ENCODE measurements at regions not wholly inside any gene's neighbourhood (a gene's known extent, or its start where the extent isn't known, plus 50 kb on each side); places are given as distances from the start of the nearest gene placed in this dataset.
"Not testable (repeated sequence)": the region's sequence is repeated elsewhere in the genome, so short reads cannot be mapped to it uniquely, and the experiment has no call there.

GRCh38 chr16:10290467-10291105 lies 95.3 kb upstream of the ATF7IP2 start:
- intact Hi-C loops (cut with micrococcal nuclease); H3K9ac ChIP-seq (ENCODE audit: insufficient read depth, low read length, poor library complexity, severe bottlenecking); H3K36me3 Mint-ChIP-seq; H3K27me3 ChIP-seq (ENCODE audit: control insufficient read depth in 2 of 2, insufficient read depth in 2 of 2, low read length in 2 of 2); H3K4me1 Mint-ChIP-seq; H3K4me3 Mint-ChIP-seq; H3K27ac Mint-ChIP-seq; DNase-seq; H3K4me1 ChIP-seq (ENCODE audit: control insufficient read depth in 1 of 2, insufficient read depth in 2 of 2, low read length in 2 of 2); H3K27ac ChIP-seq (ENCODE audit: low read depth in 1 of 2, low read length in 2 of 2); H4K20me1 ChIP-seq (ENCODE audit: insufficient read depth, low read length); H3K4me2 ChIP-seq (replicated peaks; ENCODE audit: extremely low read depth, low read length, poor library complexity, severe bottlenecking); H3K27me3 Mint-ChIP-seq (ENCODE audit: low read depth in 3 of 3); H3K36me3 ChIP-seq (replicated peaks in 1 of 2; ENCODE audit: control insufficient read depth in 1 of 2, insufficient read depth in 2 of 2, low read length in 2 of 2); H3K4me3 ChIP-seq (replicated peaks in 1 of 3; ENCODE audit: low read depth in 2 of 3, low read length in 3 of 3); H2AFZ ChIP-seq (ENCODE audit: insufficient read depth, low read depth, low read length, poor library complexity, severe bottlenecking); H3K79me2 ChIP-seq (ENCODE audit: insufficient read depth, low read length): not testable (repeated sequence)
- WGBS (ENCODE audit: insufficient coverage), result no CpG with 5 or more reads among the region's 2 CpGs
- H3K9me3 Mint-ChIP-seq, result peaks cover 36 to 41% (median 39%) of the 10 kb centered on the region in 7 donors
- peaks cover 10 to 11% of the 10 kb centered on the region in 2 donors for H3K9me3 ChIP-seq (replicated peaks in 1 of 2; ENCODE audit: control insufficient read depth in 1 of 2, insufficient read depth in 1 of 2, low read length in 2 of 2)

DNA sequence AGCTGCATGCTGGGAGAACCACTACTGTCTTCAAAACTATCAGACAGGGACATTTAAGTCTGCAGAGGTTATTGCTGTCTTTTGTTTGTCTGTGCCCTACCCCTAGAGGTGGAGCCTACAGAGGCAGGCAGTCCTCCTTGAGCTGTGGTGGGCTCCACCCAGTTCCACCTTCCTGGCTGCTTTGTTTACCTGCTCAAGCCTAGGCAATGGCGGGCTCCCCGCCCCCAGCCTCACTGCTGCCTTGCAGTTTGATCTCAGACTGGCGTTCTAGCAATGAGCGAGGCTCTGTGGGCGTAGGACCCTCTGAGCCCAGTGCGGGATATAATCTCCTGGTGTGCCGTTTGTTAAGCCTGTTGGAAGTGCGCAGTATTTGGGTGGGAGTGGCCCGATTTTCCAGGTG lies 93.7 kb upstream of the ATF7IP2 start:
- H2AFZ ChIP-seq (ENCODE audit: insufficient read depth, low read depth, low read length, poor library complexity, severe bottlenecking); H3K4me3 Mint-ChIP-seq; intact Hi-C loops (cut with micrococcal nuclease); H4K20me1 ChIP-seq (ENCODE audit: insufficient read depth, low read length); H3K27ac Mint-ChIP-seq; H3K27me3 Mint-ChIP-seq (ENCODE audit: low read depth in 3 of 3); H3K4me1 ChIP-seq (ENCODE audit: control insufficient read depth in 1 of 2, insufficient read depth in 2 of 2, low read length in 2 of 2); H3K27ac ChIP-seq (ENCODE audit: low read depth in 1 of 2, low read length in 2 of 2); H3K36me3 ChIP-seq (replicated peaks in 1 of 2; ENCODE audit: control insufficient read depth in 1 of 2, insufficient read depth in 2 of 2, low read length in 2 of 2); H3K4me2 ChIP-seq (replicated peaks; ENCODE audit: extremely low read depth, low read length, poor library complexity, severe bottlenecking); H3K79me2 ChIP-seq (ENCODE audit: insufficient read depth, low read length); H3K4me1 Mint-ChIP-seq; H3K9ac ChIP-seq (ENCODE audit: insufficient read depth, low read length, poor library complexity, severe bottlenecking); H3K27me3 ChIP-seq (ENCODE audit: control insufficient read depth in 2 of 2, insufficient read depth in 2 of 2, low read length in 2 of 2); H3K4me3 ChIP-seq (replicated peaks in 1 of 3; ENCODE audit: low read depth in 2 of 3, low read length in 3 of 3); DNase-seq; H3K36me3 Mint-ChIP-seq: not testable (repeated sequence)
- peaks cover 10 to 11% of the 10 kb centered on the region in 2 donors for H3K9me3 ChIP-seq (replicated peaks in 1 of 2; ENCODE audit: control insufficient read depth in 1 of 2, insufficient read depth in 1 of 2, low read length in 2 of 2)
- 95% methylated on average over 7 of the region's 9 CpGs for WGBS (ENCODE audit: insufficient coverage)
- H3K9me3 Mint-ChIP-seq, result peaks cover 36 to 41% (median 39%) of the 10 kb centered on the region in 7 donors

GRCh38 chr16:10292976-10293375 lies 92.9 kb upstream of the ATF7IP2 start:
- H3K4me1 Mint-ChIP-seq, result peaks cover 14% of the 10 kb centered on the region
- DNase-seq; H3K4me2 ChIP-seq (replicated peaks; ENCODE audit: extremely low read depth, low read length, poor library complexity, severe bottlenecking); H3K9ac ChIP-seq (ENCODE audit: insufficient read depth, low read length, poor library complexity, severe bottlenecking); H3K27me3 Mint-ChIP-seq (ENCODE audit: low read depth in 3 of 3); H3K27me3 ChIP-seq (ENCODE audit: control insufficient read depth in 2 of 2, insufficient read depth in 2 of 2, low read length in 2 of 2); intact Hi-C loops (cut with micrococcal nuclease); H3K79me2 ChIP-seq (ENCODE audit: insufficient read depth, low read length); H3K36me3 Mint-ChIP-seq; H3K27ac Mint-ChIP-seq; H3K36me3 ChIP-seq (replicated peaks in 1 of 2; ENCODE audit: control insufficient read depth in 1 of 2, insufficient read depth in 2 of 2, low read length in 2 of 2); H3K4me3 Mint-ChIP-seq; H3K4me3 ChIP-seq (replicated peaks in 1 of 3; ENCODE audit: low read depth in 2 of 3, low read length in 3 of 3); H3K27ac ChIP-seq (ENCODE audit: low read depth in 1 of 2, low read length in 2 of 2); H4K20me1 ChIP-seq (ENCODE audit: insufficient read depth, low read length); H2AFZ ChIP-seq (ENCODE audit: insufficient read depth, low read depth, low read length, poor library complexity, severe bottlenecking): not testable (repeated sequence)
- H3K9me3 Mint-ChIP-seq, result peaks cover 36 to 41% (median 38%) of the 10 kb centered on the region in 7 donors
- 50% methylated on average over 2 of the region's 5 CpGs for WGBS (ENCODE audit: insufficient coverage)
- peaks cover 10 to 11% of the 10 kb centered on the region in 2 donors for H3K9me3 ChIP-seq (replicated peaks in 1 of 2; ENCODE audit: control insufficient read depth in 1 of 2, insufficient read depth in 1 of 2, low read length in 2 of 2)
- H3K4me1 ChIP-seq (ENCODE audit: control insufficient read depth in 1 of 2, insufficient read depth in 2 of 2, low read length in 2 of 2), result peaks cover 12 to 16% of the 10 kb centered on the region in 2 donors

- H3K27me3 ChIP-seq (ENCODE audit: control insufficient read depth in 2 of 2, insufficient read depth in 2 of 2, low read length in 2 of 2); H3K36me3 ChIP-seq (replicated peaks in 1 of 2; ENCODE audit: control insufficient read depth in 1 of 2, insufficient read depth in 2 of 2, low read length in 2 of 2); H3K27ac ChIP-seq (ENCODE audit: low read depth in 1 of 2, low read length in 2 of 2); H3K4me2 ChIP-seq (replicated peaks; ENCODE audit: extremely low read depth, low read length, poor library complexity, severe bottlenecking); H3K4me3 Mint-ChIP-seq; H3K79me2 ChIP-seq (ENCODE audit: insufficient read depth, low read length); H2AFZ ChIP-seq (ENCODE audit: insufficient read depth, low read depth, low read length, poor library complexity, severe bottlenecking); H3K27ac Mint-ChIP-seq; H3K36me3 Mint-ChIP-seq; intact Hi-C loops (cut with micrococcal nuclease); DNase-seq; H3K9ac ChIP-seq (ENCODE audit: insufficient read depth, low read length, poor library complexity, severe bottlenecking); H4K20me1 ChIP-seq (ENCODE audit: insufficient read depth, low read length); H3K4me3 ChIP-seq (replicated peaks in 1 of 3; ENCODE audit: low read depth in 2 of 3, low read length in 3 of 3); H3K27me3 Mint-ChIP-seq (ENCODE audit: low read depth in 3 of 3): not testable (repeated sequence)
- 100% methylated on average over 2 of the region's 3 CpGs for WGBS (ENCODE audit: insufficient coverage)
- H3K9me3 Mint-ChIP-seq, result peaks cover 35 to 41% (median 37%) of the 10 kb centered on the region in 7 donors
- Histone ChIP-seq H3K9me3 (replicated peaks in 1 of 2; ENCODE audit: control insufficient read depth in 1 of 2, insufficient read depth in 1 of 2, low read length in 2 of 2) (peaks cover 10 to 11% of the 10 kb centered on the region in 2 donors), H3K4me1 (ENCODE audit: control insufficient read depth in 1 of 2, insufficient read depth in 2 of 2, low read length in 2 of 2) (peaks cover 24 to 28% of the 10 kb centered on the region in 2 donors)
- peaks cover 22% of the 10 kb centered on the region for H3K4me1 Mint-ChIP-seq
These were observed 91.7 kb upstream of the ATF7IP2 start for GRCh38 chr16:10294153-10294552.

All from CD14-positive monocyte (primary cell).